GM19043 (cell line): ENCODE measurements at regions not wholly inside any gene's neighbourhood (a gene's known extent, or its start where the extent isn't known, plus 50 kb on each side); places are given as distances from the start of the nearest gene placed in this dataset.

ENCODE experiments used
- ATAC-seq: cut with Tn5 transposase; IDR thresholded peaks from one replicate; pipeline ENCODE4 v1.9.1; 2021; ENCODE audit warnings: low read depth; ENCODE audit not compliant: unreplicated experiment

DNA sequence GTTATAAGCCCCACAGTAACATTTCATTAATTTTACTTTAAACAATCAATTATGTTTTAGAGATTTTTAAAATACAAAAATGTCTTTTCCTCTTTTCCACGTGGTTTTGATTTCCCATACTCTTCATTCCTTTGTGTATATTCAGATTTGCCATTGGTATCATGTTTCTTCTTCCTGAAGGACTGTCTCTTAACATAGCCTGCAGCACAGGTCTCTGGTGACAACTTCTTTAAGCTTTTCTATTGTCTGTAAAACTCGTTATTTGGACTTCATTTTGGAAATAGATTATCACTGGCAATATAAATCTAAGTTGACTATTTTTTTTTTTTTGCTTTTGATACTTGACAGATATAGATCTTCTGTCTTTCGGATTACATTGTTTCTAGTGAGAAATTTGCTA, 115.2 kb upstream of the KLHL29 start:
- no peak for ATAC-seq

DNA sequence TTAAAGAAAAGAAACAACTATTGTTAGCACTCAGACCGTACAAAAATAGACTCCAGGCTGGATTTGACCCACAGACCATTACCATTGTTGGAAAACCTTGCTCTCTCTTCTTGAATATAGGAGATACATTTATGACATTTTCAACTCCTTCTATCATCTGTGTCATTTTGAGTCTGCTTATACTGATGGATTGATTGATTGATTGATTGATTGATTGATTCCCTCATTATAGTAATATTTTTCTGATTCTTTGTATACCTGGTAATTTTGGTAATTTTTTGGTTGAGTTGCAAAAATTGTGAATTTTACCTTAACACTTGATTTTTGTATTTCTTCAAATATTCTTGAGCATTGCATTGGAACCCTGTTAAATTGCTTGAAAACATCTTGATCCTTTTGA, 114.2 kb upstream of the KLHL29 start:
- no peak for ATAC-seq

DNA sequence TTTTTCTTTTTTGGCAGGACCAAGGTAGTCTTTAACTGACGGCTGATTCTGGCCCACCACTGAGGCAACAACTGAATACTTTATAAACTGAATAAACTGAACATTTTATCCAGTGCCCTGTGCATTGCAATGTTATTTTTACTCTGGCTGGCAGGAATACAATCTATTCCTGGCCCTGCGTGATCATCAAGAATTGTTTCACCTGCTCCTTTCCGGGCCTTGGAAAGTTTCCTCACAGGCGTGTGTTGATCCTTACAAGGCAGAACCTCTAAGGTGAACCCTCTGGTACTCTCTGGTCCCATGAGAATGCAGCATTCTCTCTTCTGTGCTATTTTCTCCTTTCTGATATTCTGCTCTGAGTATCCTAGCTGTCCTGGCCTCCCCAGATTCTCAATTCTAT, 113.7 kb upstream of the KLHL29 start:
- no peak for ATAC-seq

DNA sequence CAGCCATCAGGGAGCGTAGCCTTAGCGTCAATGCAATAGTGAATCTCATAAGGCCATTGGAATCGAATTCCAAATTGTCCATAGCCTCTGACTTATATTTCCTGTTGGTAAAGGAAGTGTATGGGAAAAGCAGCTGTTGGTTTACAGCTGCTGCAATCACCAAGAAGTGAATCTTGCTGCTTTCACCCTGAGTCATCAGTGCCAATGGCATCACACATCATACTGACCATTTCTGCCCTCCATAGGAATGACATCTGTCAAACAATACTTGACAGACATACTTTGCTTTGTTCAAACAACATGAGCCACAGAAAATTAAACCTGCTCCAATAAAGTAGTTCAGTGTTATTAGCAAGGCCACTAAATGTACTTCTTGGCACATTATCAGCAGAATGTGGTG, 111.2 kb upstream of the KLHL29 start:
- ATAC-seq: no peak

DNA sequence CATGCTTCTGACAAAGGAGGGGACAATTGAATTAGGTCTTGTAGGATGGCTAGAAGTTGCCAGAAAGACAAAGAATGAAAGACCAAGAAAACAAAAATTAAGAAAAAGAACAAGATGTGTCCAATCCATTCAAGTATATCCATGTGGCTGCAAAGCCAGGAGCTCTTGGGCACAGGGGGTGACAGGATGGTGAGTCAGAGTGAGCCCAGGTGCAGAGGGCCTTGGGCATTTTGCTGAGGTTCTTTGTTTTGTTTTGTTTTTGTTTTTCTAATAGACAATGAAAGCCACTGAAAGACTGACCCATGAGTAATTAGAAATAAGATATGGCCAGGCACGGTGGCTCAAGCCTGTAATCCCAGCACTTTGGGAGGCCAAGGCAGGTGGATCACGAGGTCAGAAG, 104.6 kb upstream of the KLHL29 start:
- no peak for ATAC-seq

DNA sequence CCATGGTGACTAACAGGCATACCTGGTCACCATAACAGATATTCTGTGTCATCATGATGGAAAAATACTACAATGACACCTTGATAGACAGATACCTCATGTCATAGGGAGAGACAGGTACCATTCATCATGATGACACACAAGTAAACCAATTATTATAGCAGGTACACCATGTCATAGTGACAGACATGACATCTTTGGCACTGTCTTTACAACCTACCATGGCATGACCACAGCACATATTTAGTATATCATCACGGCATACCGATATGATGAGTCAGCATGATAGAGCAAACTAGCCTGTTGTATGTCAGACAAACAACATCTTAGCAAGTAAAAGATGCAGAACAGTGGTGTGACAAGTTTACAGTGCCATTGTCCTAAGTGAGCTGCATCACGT, 101.3 kb upstream of the KLHL29 start:
- no peak for ATAC-seq

DNA sequence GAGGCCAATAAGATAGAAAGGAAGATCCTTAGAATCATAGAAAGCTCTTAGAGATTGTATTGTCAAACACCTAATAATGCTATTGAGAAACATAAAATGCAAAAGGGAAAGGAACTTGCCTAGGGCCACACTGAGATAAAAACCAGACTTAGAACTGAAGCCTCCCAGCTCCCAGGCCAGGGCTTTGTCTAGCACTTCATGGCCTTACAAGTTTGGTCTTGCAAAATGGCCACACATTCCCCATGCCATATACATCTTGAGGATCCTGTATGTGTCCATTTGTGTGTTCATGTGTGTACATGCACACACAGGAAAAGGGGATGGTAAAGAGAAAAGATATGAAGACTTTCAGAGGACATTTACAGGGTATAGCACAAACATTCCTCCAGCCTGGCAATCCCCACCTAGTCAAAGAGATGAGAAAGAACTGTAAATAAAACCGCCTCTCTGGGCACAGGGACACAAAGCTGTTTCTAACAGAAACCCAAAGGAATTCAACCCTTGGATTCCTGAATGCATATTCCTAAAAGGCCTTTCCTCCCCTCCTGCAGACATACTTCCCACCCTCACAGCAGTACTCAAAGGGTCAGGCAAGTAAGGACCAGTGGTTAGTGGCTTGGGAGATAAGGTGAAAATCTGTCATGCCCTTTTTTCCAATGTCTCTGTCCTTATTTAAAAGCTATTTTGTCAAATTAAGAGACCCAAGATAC, 99.7 kb upstream of the KLHL29 start:
- ATAC-seq: no peak

DNA sequence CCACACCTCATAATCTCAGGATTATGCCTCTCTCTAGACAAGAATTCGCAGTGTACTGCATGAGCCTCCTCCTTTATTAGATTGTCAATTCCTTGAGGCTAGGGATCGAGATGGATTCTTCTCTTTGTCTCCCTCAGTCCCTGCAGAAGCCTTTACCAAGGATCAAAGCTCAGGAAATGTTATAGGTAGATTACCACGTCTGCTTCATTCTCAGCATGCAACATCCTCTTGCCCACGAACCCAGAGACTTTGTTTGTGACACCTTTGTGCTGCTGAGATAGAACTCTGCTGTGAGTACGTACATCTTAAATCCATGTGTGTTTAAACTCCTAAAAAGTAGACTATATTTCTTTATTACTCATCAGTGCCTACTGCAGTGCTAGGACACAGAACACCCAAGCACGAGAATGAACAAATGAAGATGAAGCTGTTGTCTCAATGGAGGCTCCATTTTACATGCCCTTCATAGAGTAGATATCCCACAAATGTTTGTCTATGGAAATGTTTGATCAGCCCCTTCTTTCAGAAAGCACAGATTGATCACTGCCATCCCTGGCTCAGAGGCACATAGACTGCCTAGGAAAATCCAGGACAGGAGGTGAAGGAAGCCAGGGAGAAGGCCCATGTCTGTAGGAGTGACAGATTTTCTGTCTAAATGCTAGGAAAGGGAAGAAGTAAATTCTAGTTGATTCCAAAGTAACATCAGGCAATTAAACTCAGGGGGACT, 98.8 kb upstream of the KLHL29 start:
- no peak for ATAC-seq

DNA sequence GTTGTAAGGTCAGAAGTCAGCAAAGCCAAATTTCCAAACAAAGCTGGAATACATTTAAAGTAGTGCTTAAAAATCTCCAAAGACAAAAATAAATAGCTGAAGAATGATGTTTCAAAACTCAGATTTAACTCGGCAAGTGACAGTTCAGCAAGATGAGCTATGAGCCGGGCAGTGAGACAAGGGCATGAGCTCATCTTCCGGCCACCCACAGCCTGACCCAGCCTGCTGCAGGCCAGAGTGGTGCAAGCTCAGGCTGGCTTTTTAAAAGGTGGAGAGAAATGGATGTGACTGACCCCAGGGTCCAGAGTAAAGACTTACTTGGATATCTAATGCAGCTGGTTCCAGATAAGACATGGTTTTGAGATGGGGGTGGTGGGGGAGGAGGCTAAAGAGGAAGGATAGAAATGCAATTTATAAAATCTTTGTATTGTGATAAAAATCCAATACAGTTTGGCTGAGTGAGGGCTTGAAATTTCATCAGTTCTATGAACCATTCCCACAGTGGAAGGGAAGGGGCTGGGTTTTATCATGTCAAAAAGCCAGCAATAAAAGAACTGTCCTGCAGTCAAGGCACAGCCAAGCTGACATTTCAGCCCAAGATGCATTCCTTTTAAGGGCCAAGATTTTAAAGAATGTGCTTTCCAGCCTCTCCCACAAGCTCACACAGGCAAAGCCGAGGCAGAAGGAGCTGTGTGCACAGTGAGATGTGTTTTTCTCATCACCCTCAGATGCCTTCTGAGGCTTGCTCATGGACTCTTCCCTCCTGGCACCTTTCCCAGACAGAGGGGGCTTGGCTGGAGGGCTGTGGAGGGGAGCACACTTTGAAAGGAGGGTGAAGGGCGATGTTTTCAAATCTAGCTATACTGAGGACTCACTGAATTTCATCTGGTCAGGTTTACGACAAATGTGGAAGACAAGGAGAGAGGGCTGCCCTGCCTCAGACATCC, 97.9 kb upstream of the KLHL29 start:
- no peak for ATAC-seq

DNA sequence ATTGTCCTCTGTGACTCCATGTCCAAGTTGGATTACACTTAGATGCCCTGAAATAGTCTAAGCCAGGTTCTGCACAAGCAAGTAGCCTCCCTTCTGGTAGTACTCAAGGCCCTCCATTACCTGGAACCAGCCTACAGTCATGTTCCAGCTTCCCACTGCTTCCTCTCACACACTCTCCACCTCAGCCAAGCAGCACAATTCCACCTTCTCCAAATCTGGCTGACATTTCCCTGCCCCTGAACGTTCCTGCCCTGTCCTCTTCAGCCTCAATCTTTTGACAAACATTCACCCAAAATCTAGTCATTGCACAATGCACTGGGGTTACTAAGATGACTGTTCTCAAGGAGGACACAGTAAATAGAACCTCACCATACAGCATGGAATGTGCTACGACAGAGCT, 95.3 kb upstream of the KLHL29 start:
- ATAC-seq: no peak

DNA sequence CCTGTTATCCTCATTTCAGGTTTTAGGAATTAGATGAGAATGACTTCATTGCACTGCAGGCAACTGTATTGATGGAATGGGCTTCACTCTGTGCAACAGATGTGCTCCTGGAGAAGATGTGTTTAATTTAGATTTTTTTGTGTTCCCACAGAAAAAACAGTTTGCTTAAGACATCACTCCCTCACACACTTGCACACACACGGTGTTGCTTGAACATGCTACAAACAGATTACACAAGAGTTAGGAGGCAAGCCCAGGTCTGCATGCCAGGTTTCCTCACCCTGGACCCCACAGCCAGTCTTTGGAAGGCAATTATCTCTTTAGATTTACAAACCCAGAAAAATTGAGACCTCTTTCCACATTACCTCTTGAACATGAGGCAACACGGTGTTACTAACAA, 93.7 kb upstream of the KLHL29 start:
- no peak for ATAC-seq

DNA sequence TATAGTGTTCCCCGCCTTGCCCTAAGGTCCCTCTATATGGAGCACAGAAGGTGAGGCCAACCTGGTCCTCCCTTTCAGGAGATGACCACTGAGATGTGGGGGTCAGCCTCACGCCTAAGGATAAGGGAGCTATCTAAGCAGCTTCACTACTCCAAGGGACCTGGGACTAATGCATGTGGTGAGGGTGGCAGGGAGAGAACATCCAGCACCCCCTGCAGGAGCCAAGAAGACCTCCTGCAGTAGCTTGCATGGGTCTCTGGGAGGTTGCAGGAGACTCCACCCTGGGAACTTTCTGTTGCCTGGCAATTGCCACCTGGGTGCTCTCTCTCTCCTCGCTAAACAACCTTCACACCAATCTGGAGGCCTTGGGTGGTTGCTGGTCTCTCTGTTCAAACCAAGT, 93.0 kb upstream of the KLHL29 start:
- ATAC-seq: no peak

DNA sequence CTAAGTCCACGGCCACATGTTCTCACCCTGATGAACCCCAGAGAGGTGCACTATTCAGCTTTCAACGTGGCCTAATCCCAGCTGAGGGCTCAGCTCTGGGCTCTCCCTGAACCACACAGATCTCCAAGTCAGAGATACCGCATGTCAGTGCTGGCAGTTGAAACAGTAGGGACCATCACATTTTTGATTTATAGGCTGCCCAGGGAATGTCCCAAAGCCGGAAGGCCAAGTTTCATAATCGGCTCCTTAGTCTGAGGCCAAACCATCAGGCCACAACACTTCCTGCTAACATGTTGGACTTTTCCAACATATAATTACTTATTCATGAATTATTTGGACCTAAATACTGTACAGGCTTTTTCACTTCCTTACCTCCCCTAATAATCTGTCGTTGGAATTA, 91.9 kb upstream of the KLHL29 start:
- ATAC-seq: no peak

DNA sequence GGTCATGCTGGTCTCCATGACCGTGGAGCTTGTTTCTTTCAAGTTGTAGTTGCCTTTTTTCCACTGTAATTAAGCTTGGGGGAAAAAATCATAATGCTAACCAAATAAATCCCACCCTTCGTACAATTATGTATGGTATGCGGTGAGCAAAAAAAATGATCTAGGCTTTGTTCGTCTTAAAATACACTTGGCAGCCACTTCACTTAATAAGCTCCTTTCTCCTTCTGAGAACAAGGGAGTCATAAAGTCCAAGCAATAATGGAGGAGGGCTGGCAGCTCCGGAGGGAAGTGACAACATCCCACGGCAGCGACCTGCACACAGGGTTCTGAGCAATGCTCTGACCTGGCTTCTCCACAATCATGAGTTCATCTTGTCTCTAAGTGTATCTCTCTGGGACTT, 91.2 kb upstream of the KLHL29 start:
- ATAC-seq: no peak

DNA sequence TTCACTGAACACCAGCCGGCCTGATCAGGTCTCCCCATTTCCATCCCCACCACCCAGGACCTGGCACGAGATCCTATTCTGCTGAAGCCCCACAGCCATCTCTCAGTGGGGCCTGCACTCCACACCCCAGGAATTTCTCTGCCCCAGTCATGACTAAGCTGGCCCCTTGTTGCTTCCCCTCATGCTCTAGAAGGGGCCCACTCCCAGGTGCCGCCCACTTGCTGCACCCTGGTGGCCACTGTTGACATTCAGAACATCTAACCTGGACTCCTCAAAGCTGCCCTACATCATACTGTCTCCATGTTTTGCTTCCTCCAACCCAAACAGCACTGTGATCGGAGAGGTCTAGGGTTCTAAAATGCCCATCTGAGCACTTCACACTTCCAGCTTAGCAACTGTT, 90.7 kb upstream of the KLHL29 start:
- no peak for ATAC-seq

DNA sequence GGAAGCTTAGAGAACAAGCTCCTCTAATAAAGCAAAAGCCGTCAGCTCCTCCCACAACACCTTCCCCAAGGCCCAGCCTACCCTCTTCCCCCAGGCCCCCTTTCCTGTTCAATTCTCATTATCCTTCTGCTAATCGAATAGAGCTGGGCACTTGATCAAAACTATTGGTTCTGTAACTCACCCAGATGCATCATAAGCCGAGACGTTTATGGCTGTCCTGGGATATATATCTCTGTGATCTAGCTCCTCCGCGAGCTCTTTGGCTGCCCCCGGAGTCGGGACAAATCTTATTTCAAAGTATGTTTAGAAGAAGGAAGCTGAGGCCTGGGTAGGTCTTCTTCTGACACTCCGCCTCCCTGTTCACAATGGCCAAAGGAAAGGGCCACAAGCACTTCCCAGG, 88.3 kb upstream of the KLHL29 start:
- no peak for ATAC-seq

DNA sequence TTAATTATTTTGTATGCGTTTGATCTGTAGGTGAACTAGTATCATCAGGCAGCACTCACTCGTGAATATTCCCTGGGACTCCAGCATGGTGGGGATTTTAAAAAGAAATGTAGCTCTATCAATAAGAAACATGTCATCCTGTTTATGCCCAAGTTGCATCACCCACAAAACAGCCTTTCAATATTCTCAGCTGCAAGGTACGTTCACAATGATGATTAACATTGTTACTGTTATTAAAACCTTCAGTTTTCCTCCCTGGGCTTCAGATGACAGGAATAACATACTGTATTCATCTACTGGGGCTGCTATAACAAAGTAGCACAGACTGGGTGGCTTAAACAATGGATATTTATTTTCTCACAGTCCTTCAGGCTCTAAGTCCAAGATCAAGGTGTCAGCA, 87.9 kb upstream of the KLHL29 start:
- ATAC-seq: no peak

DNA sequence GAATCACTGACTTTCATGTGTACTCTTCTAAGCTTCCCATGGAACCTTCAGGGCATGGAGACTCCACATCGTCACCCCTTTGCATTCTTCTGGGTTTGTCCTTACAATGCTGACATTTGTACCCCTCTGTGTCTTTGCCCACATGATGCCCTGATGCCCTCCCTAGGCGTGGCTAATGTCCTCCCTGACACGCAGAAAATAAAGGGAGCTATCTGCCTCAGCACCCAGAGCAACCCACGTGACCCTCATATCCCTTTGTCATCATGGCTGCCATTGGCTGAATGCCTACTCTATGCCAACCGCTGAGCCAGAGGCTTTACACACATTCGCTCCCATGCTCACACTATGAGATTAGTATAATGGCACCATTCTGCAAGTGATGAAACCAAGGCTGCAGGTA, 86.4 kb upstream of the KLHL29 start:
- ATAC-seq: no peak

DNA sequence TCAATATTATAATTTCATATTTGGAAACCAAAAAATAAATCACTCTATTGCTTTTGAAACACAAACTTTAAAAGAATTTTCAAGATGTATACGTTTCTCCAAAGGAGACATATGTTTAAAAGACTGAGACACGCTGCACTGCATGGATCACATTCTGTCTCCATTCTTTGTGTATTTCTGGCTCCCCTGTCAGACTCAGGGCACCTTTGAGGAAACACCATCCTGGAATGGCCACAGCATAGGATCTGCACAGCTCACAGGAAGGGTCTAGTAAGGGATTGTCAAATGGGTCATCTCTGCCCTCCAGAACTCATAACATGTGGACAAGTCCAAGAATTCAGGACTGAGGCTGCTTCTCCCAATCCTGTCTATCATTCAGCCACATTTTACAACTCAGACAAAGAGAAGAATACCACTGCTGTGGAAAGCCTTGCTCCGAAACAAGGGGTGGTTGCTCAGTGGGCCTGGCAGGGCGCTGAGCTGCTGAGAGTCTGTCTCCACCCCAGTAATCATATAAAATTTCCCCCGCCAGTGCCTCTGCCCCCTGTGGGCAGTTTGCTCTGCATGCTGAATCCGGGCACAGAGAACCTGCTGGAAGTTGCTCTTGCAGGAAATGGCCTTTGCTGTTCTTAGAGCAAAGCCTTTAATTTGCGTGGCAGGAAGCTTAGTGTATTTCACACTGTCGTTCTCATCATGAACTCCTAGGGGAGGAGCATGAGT, 85.3 kb upstream of the KLHL29 start:
- ATAC-seq: no peak

DNA sequence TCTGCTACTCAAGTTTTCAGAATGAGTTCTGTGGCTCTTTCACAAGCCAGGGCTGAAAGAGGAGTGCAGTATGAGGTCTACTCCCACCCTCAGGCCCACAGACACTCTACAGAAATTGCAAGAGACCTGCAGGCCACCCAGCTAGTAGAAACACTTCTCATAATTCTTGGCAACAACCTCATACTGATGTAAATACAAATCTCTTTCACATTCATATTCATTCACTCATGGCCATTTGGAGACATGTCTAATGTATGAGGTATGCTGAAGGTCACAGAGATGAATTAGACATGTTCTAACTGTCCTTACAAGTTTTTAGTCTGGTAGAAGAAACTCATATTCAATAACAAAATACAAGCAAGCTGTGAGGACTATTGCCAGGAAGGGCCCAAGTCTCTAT, 83.8 kb upstream of the KLHL29 start:
- ATAC-seq: no peak

DNA sequence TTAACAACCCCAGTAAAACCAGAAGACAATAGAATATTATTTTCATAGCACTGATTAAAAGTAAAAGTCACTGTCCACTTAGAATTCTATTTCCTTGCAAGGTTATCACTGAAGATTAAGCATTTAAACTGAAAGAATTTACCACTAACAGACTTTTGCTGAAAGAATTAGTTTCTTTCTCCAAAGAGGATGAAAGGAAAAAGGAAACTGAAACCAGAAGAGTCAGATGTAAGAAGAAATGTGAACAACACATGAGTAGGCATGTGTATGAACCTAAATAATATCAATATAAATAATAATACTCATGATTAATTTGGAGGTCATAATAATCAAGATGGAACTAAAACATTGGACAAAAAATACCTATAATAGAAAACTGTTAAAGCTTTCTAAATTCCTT, 82.4 kb upstream of the KLHL29 start:
- ATAC-seq: no peak
